ENCODE measurements at regions not wholly inside any gene's neighbourhood (a gene's known extent, or its start where the extent isn't known, plus 50 kb on each side); places are given as distances from the start of the nearest gene placed in this dataset.

DNA sequence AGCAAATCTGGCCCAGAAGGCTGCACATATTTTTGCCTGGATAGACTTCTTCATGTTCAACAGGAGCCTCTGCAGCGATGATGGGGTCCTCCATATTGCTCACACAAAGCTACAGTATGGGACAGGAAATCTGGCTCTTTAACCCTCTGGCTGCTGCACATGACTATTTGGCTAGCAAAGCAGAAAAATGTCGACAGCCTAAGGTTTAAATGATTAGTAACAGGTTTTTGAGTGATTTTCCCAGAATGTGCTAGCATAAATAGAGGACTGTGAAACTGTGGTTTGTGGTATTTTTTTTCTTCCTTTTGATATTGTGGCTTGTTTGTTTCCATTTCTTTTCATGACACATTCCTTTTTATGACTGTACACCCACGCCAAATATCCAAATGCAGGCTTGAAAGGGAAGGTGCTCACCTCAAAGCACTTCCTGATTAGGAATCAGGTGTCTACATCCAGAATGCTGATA lies 120.2 kb upstream of the GK2 start:
- Histone ChIP-seq H3K4me3 (no peak overlapping the region), H3K4me1 (no peaks in the 10 kb centered on the region), H3K27ac (no peak overlapping the region), H3K36me3 (no peaks in the 10 kb centered on the region), H3K27me3 (no peaks in the 10 kb centered on the region), H3K9me3 (no peaks in the 10 kb centered on the region)
- no peak for DNase-seq (ENCODE audit: low spot score in 2 of 2)
- 56 to 62% methylated on average over 3 of the region's 3 CpGs for WGBS, 2 donors
- no peak for TF ChIP-seq POLR2A (IDR thresholded peaks at IDR 0.05)
- TF ChIP-seq EP300 (IDR thresholded peaks at IDR 0.05) = no peak
- TF ChIP-seq, protein P1, sequence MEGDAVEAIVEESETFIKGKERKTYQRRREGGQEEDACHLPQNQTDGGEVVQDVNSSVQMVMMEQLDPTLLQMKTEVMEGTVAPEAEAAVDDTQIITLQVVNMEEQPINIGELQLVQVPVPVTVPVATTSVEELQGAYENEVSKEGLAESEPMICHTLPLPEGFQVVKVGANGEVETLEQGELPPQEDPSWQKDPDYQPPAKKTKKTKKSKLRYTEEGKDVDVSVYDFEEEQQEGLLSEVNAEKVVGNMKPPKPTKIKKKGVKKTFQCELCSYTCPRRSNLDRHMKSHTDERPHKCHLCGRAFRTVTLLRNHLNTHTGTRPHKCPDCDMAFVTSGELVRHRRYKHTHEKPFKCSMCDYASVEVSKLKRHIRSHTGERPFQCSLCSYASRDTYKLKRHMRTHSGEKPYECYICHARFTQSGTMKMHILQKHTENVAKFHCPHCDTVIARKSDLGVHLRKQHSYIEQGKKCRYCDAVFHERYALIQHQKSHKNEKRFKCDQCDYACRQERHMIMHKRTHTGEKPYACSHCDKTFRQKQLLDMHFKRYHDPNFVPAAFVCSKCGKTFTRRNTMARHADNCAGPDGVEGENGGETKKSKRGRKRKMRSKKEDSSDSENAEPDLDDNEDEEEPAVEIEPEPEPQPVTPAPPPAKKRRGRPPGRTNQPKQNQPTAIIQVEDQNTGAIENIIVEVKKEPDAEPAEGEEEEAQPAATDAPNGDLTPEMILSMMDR (IDR thresholded peaks at IDR 0.05) = no peak

DNA sequence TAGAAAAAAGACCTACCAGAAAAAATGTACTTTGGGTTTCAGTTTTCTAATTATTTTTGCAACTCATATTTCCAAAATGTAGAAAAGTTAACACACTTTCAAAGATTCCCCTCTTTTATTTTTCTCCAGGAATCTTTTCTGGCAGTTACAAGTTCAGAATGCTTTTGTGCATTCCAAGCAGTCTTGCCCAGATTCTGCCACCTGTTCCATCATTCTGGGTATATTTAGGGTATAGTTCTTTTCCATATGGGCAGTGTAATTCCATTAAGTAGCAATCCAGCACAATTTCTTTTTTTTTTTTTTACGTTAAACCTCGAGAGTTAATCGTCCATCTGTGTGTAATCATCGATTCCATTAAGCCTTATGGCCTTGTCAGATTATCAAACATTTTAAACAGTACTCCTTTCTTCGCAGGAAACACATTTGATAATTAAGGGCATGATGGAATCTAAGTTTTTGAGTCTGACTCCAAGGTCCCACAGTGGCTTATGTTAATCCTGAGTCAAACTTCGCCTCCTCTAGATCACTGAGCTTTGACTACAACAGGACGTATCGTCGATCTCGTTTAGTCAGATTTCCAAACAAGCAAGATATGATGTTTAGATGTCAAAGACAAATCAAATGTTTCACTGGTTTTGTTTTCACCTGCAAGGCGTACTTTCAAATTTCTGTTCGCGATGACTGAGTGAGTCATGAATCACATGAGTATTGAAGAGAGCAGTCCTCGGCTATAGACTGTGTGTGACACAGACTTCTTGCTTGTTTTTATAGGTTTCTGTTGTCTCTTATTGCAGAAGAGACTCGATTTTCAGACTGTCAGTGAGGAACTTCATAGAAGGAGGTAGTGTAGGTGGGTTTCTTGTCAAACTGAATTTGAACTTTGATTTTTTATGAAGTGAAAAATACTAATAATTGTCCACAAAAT lies 118.9 kb upstream of the GK2 start:
- WGBS, 2 donors = 85 to 87% methylated on average over 15 of the region's 15 CpGs
- no peak overlapping the region for H3K27ac ChIP-seq
- TF ChIP-seq POLR2A (IDR thresholded peaks at IDR 0.05) (no peak), EP300 (IDR thresholded peaks at IDR 0.05) (no peak)
- TF ChIP-seq, protein P1 (IDR thresholded peaks at IDR 0.05) = no peak
- H3K4me1 ChIP-seq = no peaks in the 10 kb centered on the region
- DNase-seq (ENCODE audit: low spot score in 2 of 2) = no peak
- H3K9me3 ChIP-seq = no peaks in the 10 kb centered on the region
- no peaks in the 10 kb centered on the region for H3K36me3 ChIP-seq
- H3K27me3 ChIP-seq = no peaks in the 10 kb centered on the region
- H3K4me3 ChIP-seq = no peak overlapping the region

DNA sequence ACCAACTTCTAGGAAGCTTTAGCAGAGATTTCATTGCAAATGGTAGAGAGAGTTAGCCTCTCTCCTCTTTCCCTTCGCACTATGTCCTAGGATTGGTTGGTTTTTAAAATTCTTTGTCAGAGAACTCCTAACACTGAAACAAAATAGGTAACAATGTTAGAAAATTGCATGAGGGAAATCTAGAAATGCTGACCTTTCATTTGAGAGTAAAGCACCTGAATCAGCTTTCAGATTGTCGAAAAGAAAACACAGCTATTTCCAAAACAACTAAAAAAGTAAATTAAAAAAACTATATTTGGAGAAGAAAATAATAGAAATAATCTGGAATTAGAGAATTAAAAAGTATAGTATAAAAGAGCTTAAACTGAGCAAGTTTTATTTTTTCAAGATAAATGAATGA lies 108.1 kb upstream of the GK2 start:
- H3K4me1 ChIP-seq = no peaks in the 10 kb centered on the region
- no peaks in the 10 kb centered on the region for H3K27me3 ChIP-seq
- no peak for DNase-seq (ENCODE audit: low spot score in 2 of 2)
- H3K9me3 ChIP-seq = no peaks in the 10 kb centered on the region
- WGBS, 2 donors = 91 to 96% methylated on average over 2 of the region's 2 CpGs
- no peak overlapping the region for H3K27ac ChIP-seq
- no peak overlapping the region for H3K4me3 ChIP-seq
- H3K36me3 ChIP-seq = no peaks in the 10 kb centered on the region
- TF ChIP-seq POLR2A (IDR thresholded peaks at IDR 0.05) = no peak
- TF ChIP-seq, protein P1 (IDR thresholded peaks at IDR 0.05) = no peak

DNA sequence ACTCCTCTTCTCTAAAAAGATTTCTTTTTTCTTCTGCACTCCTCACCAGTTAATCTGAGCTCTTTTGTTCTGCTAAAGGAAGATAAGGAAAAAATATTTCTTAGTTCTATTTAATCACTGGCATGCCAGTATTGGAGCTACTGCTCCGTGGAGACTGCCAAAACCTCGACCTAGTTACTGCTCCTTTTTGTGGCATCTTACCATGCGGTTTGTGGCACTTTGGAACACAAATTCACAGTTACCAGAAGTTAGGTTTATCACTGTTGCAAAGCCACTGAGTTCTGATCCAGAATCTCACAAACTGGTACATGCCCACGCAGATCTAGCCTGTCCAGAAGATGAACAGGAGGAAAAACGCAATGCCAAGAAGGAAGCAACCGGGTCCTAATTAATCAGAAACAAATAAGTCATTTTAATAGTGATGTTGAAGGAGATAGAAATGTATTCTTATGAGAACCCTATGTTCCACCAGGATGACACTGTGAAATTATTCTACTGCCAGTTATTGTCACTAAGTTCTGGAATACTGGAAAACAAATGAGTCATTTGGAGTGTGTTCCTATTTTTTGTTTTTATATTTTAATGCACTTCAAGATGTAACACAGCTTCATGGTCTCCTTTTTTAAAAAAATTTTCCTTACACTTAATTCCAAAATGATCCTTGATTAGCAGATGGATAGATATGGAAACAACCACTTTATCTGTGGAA lies 106.7 kb upstream of the GK2 start:
- H3K9me3 ChIP-seq = no peaks in the 10 kb centered on the region
- H3K4me3 ChIP-seq = no peak overlapping the region
- no peaks in the 10 kb centered on the region for H3K27me3 ChIP-seq
- TF ChIP-seq, protein P1 (IDR thresholded peaks at IDR 0.05) = no peak
- no peak for TF ChIP-seq EP300 (IDR thresholded peaks at IDR 0.05)
- no peak for TF ChIP-seq POLR2A (IDR thresholded peaks at IDR 0.05)
- peak overlapping the region in 2 of 4 donors; percentile 13 to 29 for H3K27ac ChIP-seq
- no peaks in the 10 kb centered on the region for H3K36me3 ChIP-seq
- DNase-seq (ENCODE audit: low spot score in 2 of 2) = no peak
- H3K4me1 ChIP-seq = no peaks in the 10 kb centered on the region
- WGBS, 2 donors = 68 to 74% methylated on average over 6 of the region's 6 CpGs

DNA sequence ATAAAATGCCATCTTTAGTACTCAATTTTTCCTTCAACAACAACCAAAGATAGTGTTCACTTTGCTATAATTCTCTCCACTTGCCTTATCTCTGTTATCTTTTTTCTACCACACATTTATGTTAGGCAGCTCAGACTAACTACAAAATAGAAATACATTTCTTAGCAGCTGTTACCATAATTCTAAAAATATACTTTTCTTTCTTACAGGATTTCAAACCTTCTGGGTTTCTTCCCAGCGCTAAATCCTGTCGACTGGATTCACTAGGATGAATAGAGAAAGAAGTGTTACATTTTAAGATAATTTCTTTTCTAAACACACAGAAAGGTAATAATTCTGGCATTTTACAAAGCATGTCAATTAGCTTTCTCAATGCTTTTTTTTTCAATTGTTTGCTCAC lies 105.5 kb upstream of the GK2 start:
- Histone ChIP-seq H3K4me3 (no peak overlapping the region), H3K27me3 (no peaks in the 10 kb centered on the region), H3K27ac (no peak overlapping the region), H3K36me3 (no peaks in the 10 kb centered on the region), H3K4me1 (no peaks in the 10 kb centered on the region), H3K9me3 (no peaks in the 10 kb centered on the region)
- WGBS, 2 donors = 87 to 93% methylated on average over 2 of the region's 2 CpGs
- DNase-seq (ENCODE audit: low spot score in 2 of 2) = no peak
- TF ChIP-seq, protein P1 (IDR thresholded peaks at IDR 0.05) = no peak
- TF ChIP-seq POLR2A (IDR thresholded peaks at IDR 0.05) = no peak
- no peak for TF ChIP-seq EP300 (IDR thresholded peaks at IDR 0.05)

Data from tibial nerve (tissue), 4 donors.